ENCODE measurements at regions not wholly inside any gene's neighbourhood (a gene's known extent, or its start where the extent isn't known, plus 50 kb on each side); places are given as distances from the start of the nearest gene placed in this dataset.

- ATAC-seq (no peak), DNase-seq (ENCODE audit: low spot score in 2 of 2) (no peak)
- Mint-ChIP-seq H3K27ac (no peak overlapping the region), H3K36me3 (no peaks in the 10 kb centered on the region), H3K4me1 (no peaks in the 10 kb centered on the region), H3K9me3 (no peaks in the 10 kb centered on the region), H3K4me3 (no peak overlapping the region)
Measured at GRCh38 chr3:150174179-150174578, 203.5 kb upstream of the PFN2 start.

GRCh38 chr3:150172356-150172755 is 201.7 kb upstream of the PFN2 start:
- ATAC-seq = no peak
- DNase-seq (ENCODE audit: low spot score in 2 of 2) = no peak
- H3K4me1 Mint-ChIP-seq = no peaks in the 10 kb centered on the region
- no peaks in the 10 kb centered on the region for H3K36me3 Mint-ChIP-seq
- H3K27ac Mint-ChIP-seq = no peak overlapping the region
- H3K9me3 Mint-ChIP-seq = no peaks in the 10 kb centered on the region
- no peak overlapping the region for H3K4me3 Mint-ChIP-seq

- ATAC-seq (peak; percentile 44), DNase-seq (ENCODE audit: low spot score in 2 of 2) (no peak)
- no peak overlapping the region for H3K4me3 Mint-ChIP-seq
- H3K9me3 Mint-ChIP-seq = no peaks in the 10 kb centered on the region
- no peaks in the 10 kb centered on the region for H3K4me1 Mint-ChIP-seq
- H3K27ac Mint-ChIP-seq = no peak overlapping the region
- no peaks in the 10 kb centered on the region for H3K36me3 Mint-ChIP-seq
Measured at GRCh38 chr3:150170852-150171520, 200.3 kb upstream of the PFN2 start.

- Mint-ChIP-seq H3K36me3 (no peaks in the 10 kb centered on the region), H3K4me1 (no peaks in the 10 kb centered on the region), H3K9me3 (no peaks in the 10 kb centered on the region), H3K4me3 (no peak overlapping the region), H3K27ac (no peak overlapping the region)
- no peak for DNase-seq (ENCODE audit: low spot score in 2 of 2)
- ATAC-seq = no peak
Measured at GRCh38 chr3:150169330-150169940, 198.7 kb upstream of the PFN2 start.

GRCh38 chr3:150168698-150169097 is 198.0 kb upstream of the PFN2 start:
- Mint-ChIP-seq H3K27ac (no peak overlapping the region), H3K4me1 (no peaks in the 10 kb centered on the region), H3K9me3 (no peaks in the 10 kb centered on the region), H3K36me3 (no peaks in the 10 kb centered on the region), H3K4me3 (no peak overlapping the region)
- no peak for ATAC-seq
- no peak for DNase-seq (ENCODE audit: low spot score in 2 of 2)

GRCh38 chr3:150165396-150166094 is 194.8 kb upstream of the PFN2 start:
- Mint-ChIP-seq H3K9me3 (no peaks in the 10 kb centered on the region), H3K4me1 (no peaks in the 10 kb centered on the region), H3K4me3 (no peak overlapping the region), H3K27ac (no peak overlapping the region), H3K36me3 (no peaks in the 10 kb centered on the region)
- DNase-seq (ENCODE audit: low spot score in 2 of 2) (no peak), ATAC-seq (no peak)

GRCh38 chr3:150161011-150161410 is 190.3 kb upstream of the PFN2 start:
- DNase-seq (ENCODE audit: low spot score in 2 of 2) = no peak
- no peak overlapping the region for H3K27ac Mint-ChIP-seq
- no peak for ATAC-seq
- H3K4me3 Mint-ChIP-seq = no peak overlapping the region
- H3K4me1 Mint-ChIP-seq = no peaks in the 10 kb centered on the region
- no peaks in the 10 kb centered on the region for H3K9me3 Mint-ChIP-seq
- no peaks in the 10 kb centered on the region for H3K36me3 Mint-ChIP-seq

GRCh38 chr3:150158943-150159625 is 188.4 kb upstream of the PFN2 start:
- peak; percentile 26 for ATAC-seq
- no peak overlapping the region for H3K27ac Mint-ChIP-seq
- H3K4me3 Mint-ChIP-seq = no peak overlapping the region
- no peaks in the 10 kb centered on the region for H3K9me3 Mint-ChIP-seq
- H3K4me1 Mint-ChIP-seq = no peaks in the 10 kb centered on the region
- H3K36me3 Mint-ChIP-seq = no peaks in the 10 kb centered on the region
- DNase-seq (ENCODE audit: low spot score in 2 of 2) = no peak

GRCh38 chr3:150152567-150152966 is 181.9 kb upstream of the PFN2 start:
- Mint-ChIP-seq H3K9me3 (no peaks in the 10 kb centered on the region), H3K27ac (no peak overlapping the region), H3K36me3 (no peaks in the 10 kb centered on the region), H3K4me3 (no peak overlapping the region), H3K4me1 (no peaks in the 10 kb centered on the region)
- no peak for ATAC-seq
- no peak for DNase-seq (ENCODE audit: low spot score in 2 of 2)

GRCh38 chr3:150150633-150151032 is 179.9 kb upstream of the PFN2 start:
- Mint-ChIP-seq H3K36me3 (no peaks in the 10 kb centered on the region), H3K27ac (no peak overlapping the region), H3K9me3 (no peaks in the 10 kb centered on the region)

GRCh38 chr3:150149651-150150051 is 179.0 kb upstream of the PFN2 start:
- Mint-ChIP-seq H3K9me3 (no peaks in the 10 kb centered on the region), H3K36me3 (no peaks in the 10 kb centered on the region), H3K27ac (no peak overlapping the region), H3K4me1 (no peaks in the 10 kb centered on the region), H3K4me3 (no peak overlapping the region)
- DNase-seq (ENCODE audit: low spot score in 2 of 2) = no peak
- no peak for ATAC-seq

More at GRCh38 chr3:150150633-150151032, 179.9 kb upstream of the PFN2 start:
- ATAC-seq (no peak), DNase-seq (ENCODE audit: low spot score in 2 of 2) (no peak)
- no peaks in the 10 kb centered on the region for H3K4me1 Mint-ChIP-seq
- no peak overlapping the region for H3K4me3 Mint-ChIP-seq

GRCh38 chr3:150148227-150148626 is 177.5 kb upstream of the PFN2 start:
- H3K4me1 Mint-ChIP-seq = no peaks in the 10 kb centered on the region
- H3K36me3 Mint-ChIP-seq = no peaks in the 10 kb centered on the region
- no peak overlapping the region for H3K4me3 Mint-ChIP-seq
- H3K9me3 Mint-ChIP-seq = no peaks in the 10 kb centered on the region
- H3K27ac Mint-ChIP-seq = no peak overlapping the region
- DNase-seq (ENCODE audit: low spot score in 2 of 2) (no peak), ATAC-seq (no peak)

- Mint-ChIP-seq H3K36me3 (no peaks in the 10 kb centered on the region), H3K27ac (no peak overlapping the region), H3K4me3 (no peak overlapping the region), H3K4me1 (no peaks in the 10 kb centered on the region), H3K9me3 (no peaks in the 10 kb centered on the region)
- DNase-seq (ENCODE audit: low spot score in 2 of 2) = no peak
- ATAC-seq = no peak
Measured at GRCh38 chr3:150147776-150148175, 177.1 kb upstream of the PFN2 start.

GRCh38 chr3:150146991-150147761 is 176.5 kb upstream of the PFN2 start:
- H3K4me1 Mint-ChIP-seq = no peaks in the 10 kb centered on the region
- DNase-seq (ENCODE audit: low spot score in 2 of 2) (no peak), ATAC-seq (peak; percentile 84)
- no peak overlapping the region for H3K27ac Mint-ChIP-seq
- H3K9me3 Mint-ChIP-seq = no peaks in the 10 kb centered on the region
- H3K36me3 Mint-ChIP-seq = no peaks in the 10 kb centered on the region
- no peak overlapping the region for H3K4me3 Mint-ChIP-seq

- no peaks in the 10 kb centered on the region for H3K4me1 Mint-ChIP-seq
- H3K36me3 Mint-ChIP-seq = no peaks in the 10 kb centered on the region
- no peak for DNase-seq (ENCODE audit: low spot score in 2 of 2)
- no peaks in the 10 kb centered on the region for H3K9me3 Mint-ChIP-seq
- no peak overlapping the region for H3K4me3 Mint-ChIP-seq
- no peak for ATAC-seq
- H3K27ac Mint-ChIP-seq = no peak overlapping the region
Measured at GRCh38 chr3:150145659-150146058, 175.0 kb upstream of the PFN2 start.

All from stimulated activated effector memory CD8-positive, alpha-beta T cell treated with anti-CD3 and anti-CD28 coated beads, Interleukin-12 subunit alpha, Interleukin-12 subunit beta, amount 100 ng/mL, for 72 hours (primary cell).